MM.1S (cell line): ENCODE measurements at regions not wholly inside any gene's neighbourhood (a gene's known extent, or its start where the extent isn't known, plus 50 kb on each side); places are given as distances from the start of the nearest gene placed in this dataset.

ENCODE experiments used
- EZH2 ChIP-seq: fragments of 300-600 bp; sonication (generic); optimal IDR thresholded peaks from 2 replicates; pipeline ENCODE3; 2017; ENCODE audit warnings: low read depth, mild to moderate bottlenecking, antibody characterized with exemption, low read length, mixed read lengths
- TF ChIP-seq, protein P1 (sequence below): fragments of 300-600 bp; sonication (generic); IDR thresholded peaks from 2 replicates; pipeline ENCODE4 v1.5.1; 2016; ENCODE audit warnings: antibody characterized with exemption, low read length, mixed read lengths

DNA sequence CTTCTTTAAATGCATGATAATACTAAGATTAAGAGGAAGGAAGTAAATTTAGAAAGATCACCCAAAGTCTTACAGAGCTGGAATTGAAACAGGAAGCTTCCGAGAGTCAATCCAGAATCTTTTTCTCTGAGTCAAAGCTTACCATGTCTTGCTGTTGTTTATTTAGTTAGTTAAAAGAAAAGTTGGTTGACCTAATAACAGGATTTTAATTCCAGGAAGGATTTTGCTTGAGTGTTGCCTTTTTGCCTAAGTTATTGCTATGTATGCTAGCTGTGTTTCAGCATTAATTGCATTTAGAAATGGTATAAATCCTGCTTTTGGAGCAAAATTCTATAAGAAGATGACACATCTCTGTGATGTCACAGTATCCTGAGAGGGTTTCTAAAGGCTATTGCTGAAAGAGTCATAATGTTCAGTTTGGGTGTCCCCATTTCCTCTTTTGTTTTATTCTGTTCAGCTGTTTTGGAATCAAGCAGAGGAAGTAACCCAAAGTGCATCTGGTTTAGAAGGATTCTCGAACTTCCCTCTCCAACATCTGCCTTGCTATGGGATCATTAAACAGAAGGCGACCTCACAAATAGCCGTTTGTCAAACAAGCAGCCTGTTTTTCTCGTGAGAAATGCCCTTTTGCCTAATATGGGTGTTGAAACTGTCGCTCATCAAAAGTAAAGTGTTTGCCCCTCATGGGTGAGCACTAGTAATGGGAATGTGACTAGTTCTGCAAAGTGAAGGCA lies 271.5 kb upstream of the MMADHC start:
- TF ChIP-seq, protein P1, sequence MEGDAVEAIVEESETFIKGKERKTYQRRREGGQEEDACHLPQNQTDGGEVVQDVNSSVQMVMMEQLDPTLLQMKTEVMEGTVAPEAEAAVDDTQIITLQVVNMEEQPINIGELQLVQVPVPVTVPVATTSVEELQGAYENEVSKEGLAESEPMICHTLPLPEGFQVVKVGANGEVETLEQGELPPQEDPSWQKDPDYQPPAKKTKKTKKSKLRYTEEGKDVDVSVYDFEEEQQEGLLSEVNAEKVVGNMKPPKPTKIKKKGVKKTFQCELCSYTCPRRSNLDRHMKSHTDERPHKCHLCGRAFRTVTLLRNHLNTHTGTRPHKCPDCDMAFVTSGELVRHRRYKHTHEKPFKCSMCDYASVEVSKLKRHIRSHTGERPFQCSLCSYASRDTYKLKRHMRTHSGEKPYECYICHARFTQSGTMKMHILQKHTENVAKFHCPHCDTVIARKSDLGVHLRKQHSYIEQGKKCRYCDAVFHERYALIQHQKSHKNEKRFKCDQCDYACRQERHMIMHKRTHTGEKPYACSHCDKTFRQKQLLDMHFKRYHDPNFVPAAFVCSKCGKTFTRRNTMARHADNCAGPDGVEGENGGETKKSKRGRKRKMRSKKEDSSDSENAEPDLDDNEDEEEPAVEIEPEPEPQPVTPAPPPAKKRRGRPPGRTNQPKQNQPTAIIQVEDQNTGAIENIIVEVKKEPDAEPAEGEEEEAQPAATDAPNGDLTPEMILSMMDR = no peak
- no peak for TF ChIP-seq EZH2
